ENCODE measurements at regions not wholly inside any gene's neighbourhood (a gene's known extent, or its start where the extent isn't known, plus 50 kb on each side); places are given as distances from the start of the nearest gene placed in this dataset.

DNA sequence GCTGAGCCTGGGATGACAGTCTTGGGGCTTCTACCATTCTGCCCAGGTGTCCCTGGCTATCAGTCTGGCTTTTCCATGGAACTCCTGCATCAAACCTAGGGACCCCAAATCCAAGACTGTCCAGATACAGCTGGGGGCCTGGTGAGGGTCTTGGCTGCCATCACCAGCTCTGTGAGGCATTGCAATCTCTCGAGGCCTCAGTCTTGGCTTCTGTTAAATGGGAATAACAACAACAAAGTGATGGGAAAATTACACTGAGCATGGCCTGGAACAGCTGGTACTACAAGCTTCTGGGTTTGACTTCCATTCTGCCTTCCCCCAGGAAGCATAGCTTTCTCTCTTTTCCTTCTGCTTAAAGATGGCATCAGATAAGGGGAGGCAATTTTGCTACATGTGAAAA is 50.0 kb upstream of the LCTL start:
- Mint-ChIP-seq H3K9me3 (peaks cover 3% of the 10 kb centered on the region), H3K27ac (no peak overlapping the region), H3K27me3 (ENCODE audit: low read depth) (peaks cover 6% of the 10 kb centered on the region), H3K4me1 (ENCODE audit: low read depth) (peaks cover 3% of the 10 kb centered on the region), H3K36me3 (ENCODE audit: low read depth) (no peaks in the 10 kb centered on the region), H3K4me3 (no peak overlapping the region)

DNA sequence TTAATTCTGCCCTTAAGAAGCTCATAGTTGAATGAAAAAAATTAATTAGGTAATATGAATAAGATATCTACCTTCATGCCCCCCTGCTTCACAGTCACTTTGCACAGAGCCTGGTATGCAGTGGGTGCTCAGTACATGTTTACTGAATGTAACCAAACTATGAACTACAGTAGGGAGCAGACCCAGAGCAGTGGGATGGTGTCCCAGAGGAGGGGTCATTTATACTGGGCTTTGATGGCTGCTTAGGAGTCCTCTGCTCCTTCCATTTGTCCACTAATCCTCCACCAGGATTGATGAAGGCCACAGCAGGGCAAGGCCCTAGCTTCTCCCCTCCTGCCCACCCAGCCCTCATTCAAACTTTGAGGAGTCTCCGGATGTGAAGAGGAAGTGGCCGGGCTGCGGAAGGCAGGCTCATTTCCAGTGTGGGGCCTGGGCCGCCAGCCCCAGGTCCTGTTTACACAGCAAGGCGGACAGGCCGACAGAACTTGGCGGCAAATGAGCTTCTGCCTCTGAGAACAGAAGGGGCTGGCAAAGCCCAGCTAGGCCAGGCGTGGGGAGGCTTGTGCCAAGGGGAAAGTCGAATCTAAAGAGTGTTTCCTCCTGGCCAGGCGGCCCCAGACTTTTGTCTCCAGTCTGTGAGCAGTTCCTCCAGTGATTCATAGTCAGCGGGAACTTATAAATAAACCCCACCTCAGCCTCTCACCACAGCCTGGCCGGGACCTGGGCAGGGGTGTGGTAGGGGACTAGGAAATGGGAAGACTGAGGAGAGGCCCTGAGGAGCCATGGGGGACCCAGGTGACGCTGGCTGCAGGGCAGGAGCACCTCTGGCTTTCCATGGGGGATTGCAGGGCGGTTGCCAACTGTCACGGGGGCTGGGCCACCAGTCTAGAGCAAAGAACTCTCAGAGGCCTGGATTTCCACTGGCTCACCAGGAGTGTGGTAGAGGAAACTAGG is 51.6 kb upstream of the LCTL start:
- H3K36me3 Mint-ChIP-seq (ENCODE audit: low read depth): no peaks in the 10 kb centered on the region
- H3K9me3 Mint-ChIP-seq: peaks cover 3% of the 10 kb centered on the region
- no peak overlapping the region for H3K27ac Mint-ChIP-seq
- peaks cover 3% of the 10 kb centered on the region for H3K4me1 Mint-ChIP-seq (ENCODE audit: low read depth)
- no peak overlapping the region for H3K4me3 Mint-ChIP-seq
- peaks cover 12% of the 10 kb centered on the region for H3K27me3 Mint-ChIP-seq (ENCODE audit: low read depth)

DNA sequence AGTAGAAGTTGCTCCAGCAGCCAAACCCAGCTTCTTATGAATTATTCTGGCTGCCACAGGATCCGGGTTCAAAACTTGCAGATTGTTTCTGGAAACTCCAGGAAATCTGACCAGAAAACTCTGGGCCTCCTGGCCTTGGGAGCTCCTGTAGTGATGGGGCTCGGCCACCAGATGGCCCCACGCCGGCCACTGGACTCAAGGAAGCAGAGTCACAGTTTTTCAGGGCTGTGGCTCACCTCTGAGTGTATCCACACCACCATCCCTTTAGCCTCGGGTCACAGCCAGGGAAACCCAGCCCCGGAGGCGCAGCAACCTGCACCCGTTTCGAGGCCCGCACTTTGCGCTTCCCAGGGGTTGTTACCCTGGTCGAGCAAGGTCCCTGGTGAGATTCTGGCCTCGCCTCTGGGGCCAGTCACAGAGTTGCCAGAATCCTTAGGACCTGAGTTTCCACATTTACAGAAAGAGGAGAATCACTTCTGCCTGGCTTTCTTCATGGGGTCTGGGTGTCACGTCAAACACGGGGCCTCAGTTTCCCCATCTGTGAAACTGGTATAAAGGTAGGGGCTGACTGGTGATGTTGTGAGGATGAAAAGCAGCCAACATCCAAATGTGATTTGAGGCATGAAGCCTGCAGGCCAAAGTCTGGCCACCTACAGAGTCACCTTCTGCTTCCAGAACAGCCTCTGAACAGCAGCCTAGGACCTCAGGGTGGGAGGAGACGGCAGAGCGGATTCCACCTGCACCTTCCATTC is 53.5 kb upstream of the LCTL start:
- no peaks in the 10 kb centered on the region for H3K9me3 Mint-ChIP-seq
- H3K27me3 Mint-ChIP-seq (ENCODE audit: low read depth): peaks cover 28% of the 10 kb centered on the region
- no peak overlapping the region for H3K4me3 Mint-ChIP-seq
- no peaks in the 10 kb centered on the region for H3K36me3 Mint-ChIP-seq (ENCODE audit: low read depth)
- no peaks in the 10 kb centered on the region for H3K4me1 Mint-ChIP-seq (ENCODE audit: low read depth)
- H3K27ac Mint-ChIP-seq: no peak overlapping the region

DNA sequence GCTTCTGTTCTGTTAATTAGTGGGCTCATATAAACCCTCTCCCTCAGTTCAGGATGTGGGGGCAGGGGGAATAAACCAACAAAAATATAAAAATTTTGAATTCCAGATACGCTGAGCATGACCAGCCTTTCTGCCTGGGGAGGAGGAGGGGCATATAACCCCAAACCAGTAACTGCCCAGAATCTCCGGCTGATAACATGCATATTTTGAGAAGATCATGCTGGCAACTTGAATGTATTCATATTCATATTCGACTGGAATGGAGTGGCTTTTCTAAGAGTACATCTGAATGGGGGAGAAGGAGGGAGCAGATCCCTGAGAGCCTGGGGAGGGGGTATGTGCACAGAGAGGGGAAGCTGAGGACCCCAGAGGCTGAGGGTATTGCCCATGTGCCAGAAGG is 54.5 kb upstream of the LCTL start:
- Mint-ChIP-seq H3K36me3 (ENCODE audit: low read depth) (no peaks in the 10 kb centered on the region), H3K27ac (no peak overlapping the region), H3K4me1 (ENCODE audit: low read depth) (no peaks in the 10 kb centered on the region), H3K9me3 (no peaks in the 10 kb centered on the region), H3K4me3 (no peak overlapping the region), H3K27me3 (ENCODE audit: low read depth) (peaks cover 28% of the 10 kb centered on the region)

DNA sequence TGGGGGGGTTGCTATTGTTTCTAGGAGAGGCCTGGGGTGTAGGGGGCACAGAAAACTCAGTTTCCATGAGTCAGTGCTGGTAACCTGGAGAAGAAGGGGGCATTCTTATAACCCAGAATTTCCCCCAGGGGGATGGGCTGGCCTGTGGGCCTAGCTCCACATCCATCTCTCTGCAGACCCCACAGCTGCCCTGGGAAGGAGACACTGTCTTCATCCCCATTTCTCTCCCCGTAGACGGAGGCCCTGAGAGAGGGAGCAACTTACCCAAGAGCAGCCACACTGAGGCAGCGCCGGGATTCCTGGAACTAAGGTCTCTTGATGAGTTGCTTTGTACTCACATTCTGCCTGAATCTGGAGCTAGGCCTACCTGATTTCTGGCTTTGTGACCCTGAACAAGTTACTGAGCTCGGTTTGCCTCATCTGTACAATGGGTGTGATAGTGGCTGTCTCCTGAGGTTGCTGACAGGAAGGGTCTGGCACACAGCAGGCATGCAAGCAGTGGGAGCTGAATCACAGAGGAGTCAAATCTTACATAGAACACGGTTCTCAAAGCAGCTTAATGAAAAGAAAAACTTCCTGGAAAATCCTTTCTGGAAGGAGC is 55.0 kb upstream of the LCTL start:
- no peak overlapping the region for H3K4me3 Mint-ChIP-seq
- H3K4me1 Mint-ChIP-seq (ENCODE audit: low read depth): no peaks in the 10 kb centered on the region
- no peak overlapping the region for H3K27ac Mint-ChIP-seq
- no peaks in the 10 kb centered on the region for H3K9me3 Mint-ChIP-seq
- no peaks in the 10 kb centered on the region for H3K36me3 Mint-ChIP-seq (ENCODE audit: low read depth)
- H3K27me3 Mint-ChIP-seq (ENCODE audit: low read depth): peaks cover 28% of the 10 kb centered on the region

DNA sequence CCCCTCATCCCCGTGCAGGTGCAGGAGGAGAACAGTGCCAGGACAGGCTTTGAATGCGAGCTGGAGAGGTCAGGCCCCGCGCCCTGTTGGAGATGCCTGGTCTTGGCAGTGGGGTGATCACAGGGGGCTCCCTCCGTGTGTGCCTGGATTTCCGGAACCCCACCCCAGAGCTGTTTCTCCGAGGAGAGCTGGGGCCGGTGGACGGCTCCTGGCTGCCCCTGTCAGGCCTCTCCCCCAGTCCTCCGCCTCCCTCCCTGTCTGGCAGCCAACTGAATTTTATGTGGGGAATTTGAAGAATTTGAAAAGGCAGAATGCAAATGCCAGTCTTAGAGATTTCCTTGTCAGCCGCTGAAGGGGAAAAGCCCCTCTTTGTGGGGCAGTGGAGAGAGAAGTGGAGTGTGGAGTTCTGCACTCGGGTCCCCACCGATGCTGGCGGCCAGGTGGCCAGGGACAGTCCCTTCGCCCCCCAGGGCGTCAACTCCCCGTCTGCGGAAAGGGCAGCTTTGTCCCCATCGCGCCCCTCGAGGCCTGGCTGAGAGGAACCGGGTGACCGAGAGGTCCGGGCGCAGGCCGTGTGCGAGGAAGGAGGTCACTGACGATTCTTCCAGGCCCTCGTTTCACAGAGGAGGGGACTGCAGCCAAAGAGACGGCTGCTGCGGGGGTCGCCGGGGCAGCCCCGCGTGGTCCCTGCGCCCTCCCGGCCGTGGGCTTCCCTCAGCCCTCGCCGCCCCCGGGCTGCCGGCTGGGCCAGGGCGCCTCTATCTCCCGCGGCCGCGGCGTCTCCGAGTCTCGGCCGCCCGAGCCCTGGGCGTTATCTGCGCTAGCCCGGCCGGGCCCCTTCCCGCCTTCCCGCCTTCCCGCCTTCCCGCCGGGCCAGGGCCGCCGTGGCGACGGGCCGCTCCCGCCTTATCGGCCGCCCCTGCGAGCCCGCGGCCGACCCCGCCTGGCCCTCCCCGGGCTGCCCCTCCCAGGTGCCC is 56.0 kb upstream of the LCTL start:
- Mint-ChIP-seq H3K27me3 (ENCODE audit: low read depth) (peaks cover 28% of the 10 kb centered on the region), H3K36me3 (ENCODE audit: low read depth) (no peaks in the 10 kb centered on the region), H3K4me3 (no peak overlapping the region), H3K4me1 (ENCODE audit: low read depth) (no peaks in the 10 kb centered on the region), H3K9me3 (no peaks in the 10 kb centered on the region), H3K27ac (no peak overlapping the region)

DNA sequence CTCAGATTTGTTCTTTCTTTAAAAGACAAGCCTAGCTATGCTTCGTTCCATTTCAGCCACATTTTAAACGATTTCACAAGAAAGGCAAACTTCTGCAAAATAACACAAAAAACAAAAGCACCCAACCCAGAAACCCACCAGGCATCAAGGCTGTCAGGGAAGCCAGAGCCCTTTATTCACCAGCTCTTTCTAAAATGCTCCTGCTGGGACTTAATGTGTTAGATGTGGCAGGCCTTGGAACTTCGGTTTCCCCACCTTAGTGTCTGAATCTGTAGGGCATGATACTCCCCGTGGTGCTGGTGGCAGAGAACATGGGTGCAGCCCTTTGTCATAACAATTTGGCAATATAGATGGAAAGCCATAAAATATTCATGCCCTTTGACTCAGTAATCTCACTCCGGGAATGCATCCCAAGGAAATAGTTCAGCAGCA is 56.8 kb upstream of the LCTL start:
- Mint-ChIP-seq H3K4me3 (no peak overlapping the region), H3K4me1 (ENCODE audit: low read depth) (no peaks in the 10 kb centered on the region), H3K27ac (no peak overlapping the region), H3K36me3 (ENCODE audit: low read depth) (no peaks in the 10 kb centered on the region), H3K27me3 (ENCODE audit: low read depth) (peaks cover 28% of the 10 kb centered on the region), H3K9me3 (no peaks in the 10 kb centered on the region)

DNA sequence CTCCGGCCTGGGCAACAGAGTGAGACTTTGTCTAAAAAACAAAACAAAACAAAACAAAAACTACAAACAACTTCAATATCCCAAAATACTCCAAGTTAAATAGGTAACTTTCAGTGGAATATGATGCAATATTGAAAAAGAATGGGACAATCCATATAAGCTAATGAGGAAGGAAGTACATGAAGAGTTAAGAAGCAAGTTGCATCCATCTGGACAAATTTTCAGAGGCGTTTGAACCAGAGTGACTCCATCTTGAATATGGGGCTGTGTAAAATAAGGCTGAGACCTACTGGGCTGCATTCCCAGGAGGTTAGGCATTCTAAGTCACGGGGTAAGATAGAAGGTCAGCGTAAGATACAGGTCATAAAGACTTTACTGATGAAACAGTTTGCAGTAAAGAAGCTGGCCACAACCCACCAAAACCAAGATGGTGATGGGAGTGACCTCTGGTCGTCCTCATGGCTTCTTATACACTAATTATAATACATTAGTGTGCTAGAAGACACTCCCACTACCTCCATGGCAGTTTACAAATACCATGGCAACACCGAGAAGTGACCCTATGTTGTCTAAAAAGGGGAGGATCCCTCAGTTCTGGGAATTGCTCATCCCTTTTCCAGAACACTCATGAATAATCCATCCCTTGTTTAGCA is 58.1 kb upstream of the LCTL start:
- no peak overlapping the region for H3K27ac Mint-ChIP-seq
- peaks cover 34% of the 10 kb centered on the region for H3K27me3 Mint-ChIP-seq (ENCODE audit: low read depth)
- no peaks in the 10 kb centered on the region for H3K4me1 Mint-ChIP-seq (ENCODE audit: low read depth)
- H3K4me3 Mint-ChIP-seq: no peak overlapping the region
- no peaks in the 10 kb centered on the region for H3K9me3 Mint-ChIP-seq
- H3K36me3 Mint-ChIP-seq (ENCODE audit: low read depth): no peaks in the 10 kb centered on the region

DNA sequence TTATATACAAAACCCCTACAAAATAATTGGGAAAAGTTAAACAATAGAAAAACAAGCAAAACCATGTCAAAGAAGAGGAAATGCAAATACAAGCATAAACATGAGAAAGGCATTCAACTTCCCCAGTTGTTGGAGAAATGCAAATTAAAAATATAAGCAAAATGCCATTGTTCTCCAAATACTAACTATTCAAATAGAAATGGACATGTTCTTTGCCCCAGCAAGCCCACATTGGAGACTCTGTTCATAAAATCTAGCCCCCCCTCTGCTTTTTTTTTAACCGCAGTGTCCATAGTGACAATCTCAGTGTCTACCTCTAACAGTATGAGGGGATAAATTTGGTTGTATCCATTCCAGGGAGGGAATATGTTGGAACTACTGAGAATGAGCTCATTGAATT is 59.7 kb upstream of the LCTL start:
- Mint-ChIP-seq H3K9me3 (no peaks in the 10 kb centered on the region), H3K4me3 (no peak overlapping the region), H3K36me3 (ENCODE audit: low read depth) (no peaks in the 10 kb centered on the region), H3K27ac (no peak overlapping the region), H3K27me3 (ENCODE audit: low read depth) (peaks cover 31% of the 10 kb centered on the region), H3K4me1 (ENCODE audit: low read depth) (no peaks in the 10 kb centered on the region)

DNA sequence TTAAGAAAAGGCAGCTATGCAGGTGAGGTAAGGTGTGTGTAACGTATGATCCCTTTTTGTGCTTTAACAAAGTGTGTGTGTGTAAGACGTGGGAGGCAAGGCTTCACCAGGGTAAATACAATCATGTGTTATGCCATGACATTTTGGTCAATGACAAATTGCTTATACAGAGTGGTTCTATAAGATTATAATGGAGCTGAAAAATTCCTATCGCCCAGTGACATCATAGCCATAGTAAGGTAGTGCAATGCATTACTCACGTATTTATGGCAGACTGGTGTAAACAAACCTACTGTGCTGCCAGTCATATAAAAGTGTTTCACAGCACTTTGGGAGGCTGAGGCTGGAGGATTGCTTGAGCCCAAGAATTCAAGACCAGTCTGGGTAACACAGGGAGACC is 60.2 kb upstream of the LCTL start:
- no peak overlapping the region for H3K4me3 Mint-ChIP-seq
- no peaks in the 10 kb centered on the region for H3K4me1 Mint-ChIP-seq (ENCODE audit: low read depth)
- H3K27me3 Mint-ChIP-seq (ENCODE audit: low read depth): peaks cover 28% of the 10 kb centered on the region
- no peaks in the 10 kb centered on the region for H3K9me3 Mint-ChIP-seq
- no peaks in the 10 kb centered on the region for H3K36me3 Mint-ChIP-seq (ENCODE audit: low read depth)
- no peak overlapping the region for H3K27ac Mint-ChIP-seq

DNA sequence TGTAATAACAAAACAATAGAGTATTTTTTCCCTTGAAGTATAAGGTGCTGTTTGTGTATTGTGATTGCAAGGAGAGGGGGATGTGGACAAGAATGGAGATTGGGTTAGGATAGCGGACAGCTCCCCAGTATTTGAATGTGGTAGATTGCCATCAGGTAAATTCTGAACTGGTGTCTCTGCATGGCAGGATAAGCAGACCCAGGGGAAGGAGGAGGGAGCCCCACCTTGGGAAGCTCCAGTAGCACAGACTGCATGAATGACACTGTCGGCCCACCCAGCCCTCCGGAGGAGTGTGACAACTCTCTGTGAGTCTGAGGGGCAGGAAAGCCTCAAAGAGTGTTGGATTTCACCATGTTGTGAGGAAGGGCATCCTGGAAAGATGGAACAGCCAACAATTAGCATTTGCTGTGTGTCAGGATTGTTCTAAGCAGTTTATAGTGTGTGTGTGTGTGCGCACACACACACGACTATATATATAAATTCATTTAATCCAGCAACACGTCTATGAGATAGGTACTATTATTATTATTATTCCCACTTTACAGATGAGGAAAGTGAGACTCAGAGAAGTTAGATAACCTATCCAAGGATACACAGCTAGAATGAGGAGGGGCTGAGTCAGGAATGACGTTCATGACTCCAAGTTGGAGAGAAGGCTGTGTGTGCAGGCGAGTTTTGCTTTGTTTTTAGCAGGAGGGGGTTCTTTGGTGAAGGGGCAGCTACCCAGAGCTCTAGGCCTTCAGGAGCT is 63.4 kb upstream of the LCTL start:
- H3K4me3 Mint-ChIP-seq: no peak overlapping the region
- H3K27me3 Mint-ChIP-seq (ENCODE audit: low read depth): peaks cover 7% of the 10 kb centered on the region
- H3K27ac Mint-ChIP-seq: no peak overlapping the region
- H3K36me3 Mint-ChIP-seq (ENCODE audit: low read depth): no peaks in the 10 kb centered on the region
- no peaks in the 10 kb centered on the region for H3K4me1 Mint-ChIP-seq (ENCODE audit: low read depth)
- no peaks in the 10 kb centered on the region for H3K9me3 Mint-ChIP-seq

DNA sequence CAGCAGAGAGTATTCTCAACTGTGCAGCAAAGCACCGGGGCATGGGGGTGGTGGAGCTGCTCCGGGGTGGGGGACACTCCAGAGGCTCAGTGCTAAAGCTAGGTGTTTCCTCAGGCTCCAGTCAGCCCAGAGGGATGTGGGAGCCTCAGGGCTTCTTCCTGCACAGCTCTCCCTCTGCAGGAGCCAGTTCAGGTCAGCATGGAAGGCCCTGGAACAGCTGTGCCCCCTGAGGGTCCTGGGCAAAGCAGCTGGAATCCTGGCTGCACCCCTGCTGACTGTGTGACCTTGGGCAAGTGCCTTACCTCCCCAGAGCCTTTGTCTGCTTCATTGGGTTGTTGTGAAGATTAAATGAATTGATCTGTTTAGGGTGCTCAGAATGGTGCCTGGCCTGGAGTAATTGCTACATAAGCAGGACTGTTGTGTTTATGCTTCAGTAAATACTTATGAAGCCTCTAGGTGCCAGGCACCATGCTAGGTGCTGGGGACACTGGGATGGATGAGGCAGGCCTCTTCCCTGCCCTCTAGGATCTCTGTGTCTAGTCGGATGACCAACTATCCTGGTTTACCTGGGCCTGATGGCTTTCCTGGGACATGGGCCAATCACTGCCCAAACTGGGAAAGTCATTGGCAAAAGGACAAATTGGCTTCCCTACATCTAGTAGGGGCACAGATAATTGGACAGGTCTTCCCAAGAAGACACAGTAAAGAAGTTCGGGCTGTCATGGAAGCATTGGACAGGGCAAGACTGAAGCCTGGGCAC is 64.2 kb upstream of the LCTL start:
- no peaks in the 10 kb centered on the region for H3K36me3 Mint-ChIP-seq (ENCODE audit: low read depth)
- peaks cover 7% of the 10 kb centered on the region for H3K27me3 Mint-ChIP-seq (ENCODE audit: low read depth)
- H3K27ac Mint-ChIP-seq: no peak overlapping the region
- H3K4me3 Mint-ChIP-seq: no peak overlapping the region
- H3K9me3 Mint-ChIP-seq: no peaks in the 10 kb centered on the region
- H3K4me1 Mint-ChIP-seq (ENCODE audit: low read depth): no peaks in the 10 kb centered on the region
